ENCODE measurements at regions not wholly inside any gene's neighbourhood (a gene's known extent, or its start where the extent isn't known, plus 50 kb on each side); places are given as distances from the start of the nearest gene placed in this dataset.

GRCh38 chr11:70522593-70523311, 124.4 kb downstream of the CTTN start:
- DNase-seq: no peak

GRCh38 chr11:70523384-70524095, 125.2 kb downstream of the CTTN start:
- no peak for DNase-seq

- DNase-seq: no peak
Measured at GRCh38 chr11:70524096-70524922, 126.0 kb downstream of the CTTN start.

GRCh38 chr11:70525006-70525405, 126.7 kb downstream of the CTTN start:
- no peak for DNase-seq

GRCh38 chr11:70525466-70525865, 127.1 kb downstream of the CTTN start:
- DNase-seq: no peak

GRCh38 chr11:70526116-70527045, 128.1 kb downstream of the CTTN start:
- DNase-seq: no peak

GRCh38 chr11:70527046-70527395, 128.7 kb downstream of the CTTN start:
- no peak for DNase-seq

- DNase-seq: no peak
Measured at GRCh38 chr11:70527429-70528045, 129.2 kb downstream of the CTTN start.

- no peak for DNase-seq
Measured at GRCh38 chr11:70528046-70528793, 129.9 kb downstream of the CTTN start.

- no peak for DNase-seq
Measured at GRCh38 chr11:70528794-70529580, 130.7 kb downstream of the CTTN start.

- no peak for DNase-seq
Measured at GRCh38 chr11:70530010-70530409, 131.7 kb downstream of the CTTN start.

- DNase-seq: no peak
Measured at GRCh38 chr11:70530629-70531185, 132.4 kb downstream of the CTTN start.

GRCh38 chr11:70531281-70532065, 133.1 kb downstream of the CTTN start:
- DNase-seq: no peak

- no peak for DNase-seq
Measured at GRCh38 chr11:70532066-70532440, 133.7 kb downstream of the CTTN start.

GRCh38 chr11:70532731-70533130, 134.4 kb downstream of the CTTN start:
- DNase-seq: no peak

GRCh38 chr11:70535191-70535971, 137.1 kb downstream of the CTTN start:
- no peak for DNase-seq

- DNase-seq: no peak
Measured at GRCh38 chr11:70536051-70536877, 137.9 kb downstream of the CTTN start.

Data from NCI-H446 treated with DMSO at 0.1 percent for 48 hours (cell line).